H9 (cell line): ENCODE measurements at regions not wholly inside any gene's neighbourhood (a gene's known extent, or its start where the extent isn't known, plus 50 kb on each side); places are given as distances from the start of the nearest gene placed in this dataset.

ENCODE experiments used
- DNase-seq: peaks from one replicate; pipeline ENCODE4 v3.0.0-alpha.2; 2017
- H2AFZ ChIP-seq: one replicate; pipeline ENCODE4 v1.6.1; 2013; ENCODE audit warnings: mild to moderate bottlenecking, low read length, control low read depth, moderate library complexity
- H2AK5ac ChIP-seq: 2 replicates; pipeline ENCODE4 v1.6.1; 2013; ENCODE audit warnings: low read length, control low read depth, mixed read lengths; ENCODE audit not compliant: insufficient read length
- H2BK120ac ChIP-seq: one replicate; pipeline ENCODE4 v1.6.1; 2013; ENCODE audit warnings: low read depth, mild to moderate bottlenecking, low read length, control low read depth, inconsistent platforms; ENCODE audit not compliant: poor library complexity, severe bottlenecking
- H2BK12ac ChIP-seq: 2 replicates; pipeline ENCODE4 v1.6.1; 2013; ENCODE audit warnings: low read length, control low read depth, mixed read lengths, low read depth; ENCODE audit not compliant: insufficient read length
- H2BK15ac ChIP-seq: 2 replicates; pipeline ENCODE4 v1.6.1; 2013; ENCODE audit warnings: low read depth, low read length, control low read depth
- H2BK20ac ChIP-seq: one replicate; pipeline ENCODE4 v1.6.1; 2013; ENCODE audit warnings: low read depth, mild to moderate bottlenecking, low read length, control low read depth, inconsistent platforms; ENCODE audit not compliant: poor library complexity, severe bottlenecking
- H2BK5ac ChIP-seq: 2 replicates; pipeline ENCODE4 v1.6.1; 2013; ENCODE audit warnings: low read length, control low read depth, mixed read lengths; ENCODE audit not compliant: insufficient read length
- H3K14ac ChIP-seq: 2 replicates; pipeline ENCODE4 v1.6.1; 2013; ENCODE audit warnings: low read length, control low read depth; ENCODE audit not compliant: insufficient read depth
- H3K18ac ChIP-seq: 2 replicates; pipeline ENCODE4 v1.6.1; 2013; ENCODE audit warnings: low read depth, mild to moderate bottlenecking, mixed read lengths, low read length, control low read depth; ENCODE audit not compliant: insufficient read length
- H3K23ac ChIP-seq: 2 replicates; pipeline ENCODE4 v1.6.1; 2013; ENCODE audit warnings: low read length, control low read depth, mixed read lengths, low read depth; ENCODE audit not compliant: insufficient read length
- H3K23me2 ChIP-seq: 2 replicates; pipeline ENCODE4 v1.6.1; 2013; ENCODE audit warnings: low read depth, mild to moderate bottlenecking, mixed read lengths, low read length, control low read depth; ENCODE audit not compliant: insufficient read length, poor library complexity, severe bottlenecking
- H3K27ac ChIP-seq: 2 replicates; pipeline ENCODE4 v1.5.1; 2013; ENCODE audit warnings: low read length, control low read depth, mixed read lengths, low read depth; ENCODE audit not compliant: insufficient read length
- H3K27me3 ChIP-seq: 2 replicates; pipeline ENCODE4 v1.6.1; 2013; ENCODE audit warnings: low read length, control low read depth, inconsistent platforms; ENCODE audit not compliant: insufficient read depth
- H3K4ac ChIP-seq: 2 replicates; pipeline ENCODE4 v1.6.1; 2013; ENCODE audit warnings: low read depth, mild to moderate bottlenecking, control low read depth, inconsistent platforms, low read length, moderate library complexity
- H3K4me1 ChIP-seq: 2 replicates; pipeline ENCODE4 v1.6.1; 2013; ENCODE audit warnings: low read length, control low read depth, inconsistent platforms; ENCODE audit not compliant: insufficient read depth
- H3K4me2 ChIP-seq: 2 replicates; pipeline ENCODE4 v1.6.1; 2013; ENCODE audit warnings: low read length, control low read depth, mixed read lengths; ENCODE audit not compliant: insufficient read length, insufficient read depth
- H3K56ac ChIP-seq: 2 replicates; pipeline ENCODE4 v1.6.1; 2013; ENCODE audit warnings: low read depth, mild to moderate bottlenecking, mixed read lengths, low read length, control low read depth; ENCODE audit not compliant: insufficient read length
- H3K79me1 ChIP-seq: 2 replicates; pipeline ENCODE4 v1.6.1; 2013; ENCODE audit warnings: low read depth, mild to moderate bottlenecking, moderate library complexity, low read length, control low read depth, inconsistent platforms; ENCODE audit not compliant: insufficient read depth, poor library complexity, severe bottlenecking
- H3K79me2 ChIP-seq: 2 replicates; pipeline ENCODE4 v1.6.1; 2013; ENCODE audit warnings: low read length, control low read depth, inconsistent platforms; ENCODE audit not compliant: insufficient read depth
- H3K9ac ChIP-seq: 2 replicates; pipeline ENCODE4 v1.6.1; 2013; ENCODE audit warnings: low read length, control low read depth, mixed read lengths; ENCODE audit not compliant: insufficient read length; ENCODE audit errors: extremely low read depth
- H3K9me3 ChIP-seq: one replicate; pipeline ENCODE4 v1.6.1; 2013; ENCODE audit warnings: low read depth, low read length, inconsistent platforms; ENCODE audit not compliant: control insufficient read depth
- H3T11ph ChIP-seq: one replicate; pipeline ENCODE4 v1.6.1; 2013; ENCODE audit warnings: mild to moderate bottlenecking, low read length, control low read depth, inconsistent platforms
- H4K20me1 ChIP-seq: one replicate; pipeline ENCODE4 v1.6.1; 2013; ENCODE audit not compliant: control insufficient read depth, insufficient read length, insufficient read depth
- H4K5ac ChIP-seq: 2 replicates; pipeline ENCODE4 v1.6.1; 2013; ENCODE audit warnings: low read depth, mild to moderate bottlenecking, mixed read lengths, low read length, control low read depth; ENCODE audit not compliant: insufficient read length
- H4K8ac ChIP-seq: replicated peaks from 2 replicates; pipeline ENCODE4 v1.6.1; 2013; ENCODE audit warnings: low read length, control low read depth, mixed read lengths, low read depth; ENCODE audit not compliant: insufficient read length
- H4K91ac ChIP-seq: 2 replicates; pipeline ENCODE4 v1.6.1; 2013; ENCODE audit warnings: low read depth, mild to moderate bottlenecking, moderate library complexity, mixed read lengths, low read length, control low read depth; ENCODE audit not compliant: insufficient read length
- H3K27ac Mint-ChIP-seq, 3 experiments: 2 replicates in 2 of 3; 3 replicates in 1 of 3; pipeline ENCODE4 v1.8.0; 2020 to 2021; ENCODE audit warnings: mixed read lengths in 3 of 3, mild to moderate bottlenecking in 1 of 3, moderate library complexity in 1 of 3
- H3K27me3 Mint-ChIP-seq: 2 replicates; pipeline ENCODE4 v1.8.0; 2021; ENCODE audit warnings: low read depth, mild to moderate bottlenecking, moderate library complexity, mixed read lengths
- H3K36me3 Mint-ChIP-seq, 3 experiments: 2 replicates in 2 of 3; 3 replicates in 1 of 3; pipeline ENCODE4 v1.8.0; 2020 to 2021; ENCODE audit warnings: low read depth in 3 of 3, mixed read lengths in 3 of 3; ENCODE audit not compliant: insufficient read depth in 1 of 3
- H3K4me1 Mint-ChIP-seq, 2 experiments: 2 replicates each; pipeline ENCODE4 v1.8.0; 2020; ENCODE audit warnings: mixed read lengths in 2 of 2
- H3K4me3 Mint-ChIP-seq, 2 experiments: 2 replicates in 1 of 2; 3 replicates in 1 of 2; pipeline ENCODE4 v1.8.0; 2020 to 2021; ENCODE audit warnings: mild to moderate bottlenecking in 2 of 2, mixed read lengths in 2 of 2, moderate library complexity in 1 of 2
- H3K9me3 Mint-ChIP-seq, 2 experiments: 2 replicates in 1 of 2; 3 replicates in 1 of 2; pipeline ENCODE4 v1.8.0; 2020; ENCODE audit warnings: mild to moderate bottlenecking in 2 of 2, mixed read lengths in 2 of 2, moderate library complexity in 1 of 2
- WGBS: extraction: QIAGEN DNeasy Blood & Tissue Kit; methylation state at CpG from one replicate; pipeline ENCODE4 v1.1.7; 2013; ENCODE audit warnings: missing lambda C conversion rate, low lambda C conversion rate, mixed read lengths; ENCODE audit not compliant: insufficient read length; ENCODE audit errors: extremely low coverage; 5-methylcytosine and 5-hydroxymethylcytosine counted together
- TF ChIP-seq, protein P1 (sequence below): fragments of 200-600 bp; sonication (generic); conservative IDR thresholded peaks from 3 replicates; pipeline ENCODE4 v1.8.0; 2021; ENCODE audit warnings: antibody characterized with exemption, mild to moderate bottlenecking

- Mint-ChIP-seq H3K36me3 (no peaks in the 10 kb centered on the region; a peak in 1 of 7 replicates), H3K4me3 (no peak overlapping the region), H3K9me3 (peaks cover 0 to 5% of the 10 kb centered on the region in 2 experiments; a peak in 3 of 5 replicates), H3K27ac (no peak overlapping the region), H3K27me3 (peaks cover 6% of the 10 kb centered on the region; the same call in 1 of the 2 replicates), H3K4me1 (no peaks in the 10 kb centered on the region; a peak in 1 of 4 replicates)
- TF ChIP-seq, protein P1, sequence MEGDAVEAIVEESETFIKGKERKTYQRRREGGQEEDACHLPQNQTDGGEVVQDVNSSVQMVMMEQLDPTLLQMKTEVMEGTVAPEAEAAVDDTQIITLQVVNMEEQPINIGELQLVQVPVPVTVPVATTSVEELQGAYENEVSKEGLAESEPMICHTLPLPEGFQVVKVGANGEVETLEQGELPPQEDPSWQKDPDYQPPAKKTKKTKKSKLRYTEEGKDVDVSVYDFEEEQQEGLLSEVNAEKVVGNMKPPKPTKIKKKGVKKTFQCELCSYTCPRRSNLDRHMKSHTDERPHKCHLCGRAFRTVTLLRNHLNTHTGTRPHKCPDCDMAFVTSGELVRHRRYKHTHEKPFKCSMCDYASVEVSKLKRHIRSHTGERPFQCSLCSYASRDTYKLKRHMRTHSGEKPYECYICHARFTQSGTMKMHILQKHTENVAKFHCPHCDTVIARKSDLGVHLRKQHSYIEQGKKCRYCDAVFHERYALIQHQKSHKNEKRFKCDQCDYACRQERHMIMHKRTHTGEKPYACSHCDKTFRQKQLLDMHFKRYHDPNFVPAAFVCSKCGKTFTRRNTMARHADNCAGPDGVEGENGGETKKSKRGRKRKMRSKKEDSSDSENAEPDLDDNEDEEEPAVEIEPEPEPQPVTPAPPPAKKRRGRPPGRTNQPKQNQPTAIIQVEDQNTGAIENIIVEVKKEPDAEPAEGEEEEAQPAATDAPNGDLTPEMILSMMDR: no peak
- Histone ChIP-seq H4K5ac (no peak overlapping the region), H3K23ac (no peak overlapping the region), H4K20me1 (no peaks in the 10 kb centered on the region), H3K79me2 (no peaks in the 10 kb centered on the region), H3T11ph (no peak overlapping the region), H3K4me1 (no peaks in the 10 kb centered on the region), H2AK5ac (no peak overlapping the region), H2AFZ (no peak overlapping the region), H2BK12ac (no peak overlapping the region), H2BK120ac (no peak overlapping the region), H3K9me3 (no peaks in the 10 kb centered on the region), H3K27ac (no peak overlapping the region), H3K23me2 (no peaks in the 10 kb centered on the region), H3K4me2 (no peak overlapping the region), H2BK5ac (no peak overlapping the region), H2BK15ac (no peak overlapping the region), H3K79me1 (no peaks in the 10 kb centered on the region), H2BK20ac (no peak overlapping the region), H3K27me3 (no peaks in the 10 kb centered on the region), H3K9ac (no peak overlapping the region), H3K14ac (no peak overlapping the region), H4K8ac (no peak overlapping the region), H3K18ac (no peak overlapping the region), H3K4ac (no peak overlapping the region), H4K91ac (no peak overlapping the region), H3K56ac (no peak overlapping the region)
- no peak for DNase-seq
- no CpG with 5 or more reads among the region's 2 CpGs for WGBS
Measured at GRCh38 chr20:60463798-60464197, 505.6 kb downstream of the CDH26 start.
